HPDE6-E6E7 (cell line): ENCODE measurements at regions not wholly inside any gene's neighbourhood (a gene's known extent, or its start where the extent isn't known, plus 50 kb on each side); places are given as distances from the start of the nearest gene placed in this dataset.

Experiments used
- DNase-seq: peaks from one replicate; pipeline ENCODE4 v3.0.0; 2011; ENCODE audit warnings: missing footprints; ENCODE audit errors: extremely low spot score

GRCh38 chr3:187618722-187619121 lies 51.5 kb downstream of the SST start:
- no peak for DNase-seq

GRCh38 chr3:187617213-187617612 lies 53.0 kb downstream of the SST start:
- no peak for DNase-seq

- peak; percentile 23 for DNase-seq
These were observed 53.8 kb downstream of the SST start for GRCh38 chr3:187616307-187616972.

GRCh38 chr3:187615630-187616029 lies 54.6 kb downstream of the SST start:
- no peak for DNase-seq

DNA sequence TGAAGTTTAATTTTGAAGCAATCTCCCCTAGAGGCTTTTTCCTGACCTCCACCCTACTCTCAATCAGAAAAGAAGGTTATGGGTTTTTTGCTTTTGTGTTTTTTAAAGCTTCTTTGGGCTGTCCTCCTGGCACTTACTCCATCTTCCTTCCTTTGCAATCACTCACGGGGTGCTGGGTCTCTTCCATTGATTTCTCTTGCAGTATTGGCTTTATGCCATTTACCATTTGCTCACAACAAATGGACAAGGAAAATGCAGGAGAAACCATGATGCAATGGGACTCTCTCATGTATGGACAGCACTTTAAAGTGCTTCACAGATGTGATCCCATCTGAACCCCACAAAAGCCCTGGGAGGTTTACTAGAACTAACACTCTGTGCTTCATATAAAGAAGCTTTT lies 57.5 kb downstream of the SST start:
- DNase-seq = no peak

GRCh38 chr3:187610981-187611511 lies 59.1 kb downstream of the SST start:
- no peak for DNase-seq

GRCh38 chr3:187594272-187594671 lies 75.9 kb downstream of the SST start:
- DNase-seq = no peak

DNA sequence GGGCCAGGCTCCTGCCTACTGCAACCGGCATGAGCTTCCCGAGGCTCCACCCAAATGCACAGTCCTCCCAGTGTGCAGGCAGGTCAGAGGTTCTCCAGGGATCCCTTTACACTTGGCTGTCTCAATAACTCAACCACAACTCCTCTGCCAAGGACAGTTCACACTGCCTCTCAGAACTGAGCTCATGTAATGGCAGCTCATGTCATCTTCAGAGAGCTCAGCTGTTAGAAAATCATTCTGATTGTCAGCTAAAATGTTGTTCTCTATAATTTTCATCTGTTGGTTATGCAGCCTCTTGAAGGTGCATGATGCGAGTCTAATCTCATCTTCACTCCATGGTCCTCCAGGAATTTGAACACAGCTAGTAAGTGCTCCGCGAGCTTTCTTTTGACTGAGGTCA lies 76.7 kb downstream of the SST start:
- DNase-seq = no peak

DNA sequence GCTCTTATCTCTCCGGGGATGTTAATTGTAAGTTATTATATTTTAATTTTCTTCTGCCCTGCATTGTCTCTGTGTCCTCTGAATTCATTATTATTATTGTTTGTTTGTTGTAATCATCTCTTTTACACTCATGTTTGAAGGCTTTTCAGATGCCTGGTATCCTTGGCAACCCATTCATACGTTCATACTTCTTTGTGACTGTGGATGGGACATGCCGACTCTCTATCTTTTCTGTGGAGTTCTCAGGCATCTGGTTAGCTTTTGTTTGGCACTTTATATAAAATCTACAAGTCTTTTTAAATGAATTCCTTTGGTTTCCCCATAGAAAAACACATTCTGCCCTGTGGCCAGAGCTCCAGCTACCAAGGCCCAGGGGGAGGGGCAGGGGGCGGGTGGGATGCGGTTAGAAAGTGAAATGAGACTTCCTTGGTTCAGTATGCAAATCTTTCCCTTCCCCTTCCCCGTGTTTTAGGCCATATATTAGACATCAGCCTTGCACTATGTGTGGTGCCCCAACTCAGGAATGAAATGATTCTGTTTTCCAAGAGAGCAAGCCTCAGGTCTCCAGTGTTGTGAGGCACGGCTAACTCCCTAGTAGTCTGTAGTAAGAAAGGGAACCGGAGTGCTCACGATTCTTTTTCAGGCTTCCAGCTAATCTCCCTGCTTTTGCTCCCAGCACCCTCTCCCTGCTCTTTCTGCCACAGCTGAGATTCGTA lies 79.2 kb downstream of the SST start:
- DNase-seq = no peak

DNA sequence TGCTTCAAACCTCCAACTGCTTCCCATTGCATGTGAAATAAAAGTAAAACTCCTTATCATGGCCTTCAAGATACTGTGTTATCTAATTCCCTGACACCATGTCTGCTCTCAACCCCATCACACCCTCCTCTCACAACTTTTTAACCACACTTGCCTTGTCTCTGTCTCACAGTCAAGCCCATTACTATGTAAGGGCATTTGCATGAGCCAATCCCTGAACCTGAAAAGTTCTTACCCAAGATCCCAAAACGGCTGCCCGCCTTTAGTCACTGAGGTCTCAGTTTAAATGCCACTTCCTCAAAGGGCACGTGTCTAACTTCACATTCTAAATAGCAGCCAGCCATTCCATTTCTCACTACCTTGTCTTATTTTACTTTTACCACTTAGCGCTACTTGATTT lies 83.1 kb downstream of the SST start:
- no peak for DNase-seq

DNA sequence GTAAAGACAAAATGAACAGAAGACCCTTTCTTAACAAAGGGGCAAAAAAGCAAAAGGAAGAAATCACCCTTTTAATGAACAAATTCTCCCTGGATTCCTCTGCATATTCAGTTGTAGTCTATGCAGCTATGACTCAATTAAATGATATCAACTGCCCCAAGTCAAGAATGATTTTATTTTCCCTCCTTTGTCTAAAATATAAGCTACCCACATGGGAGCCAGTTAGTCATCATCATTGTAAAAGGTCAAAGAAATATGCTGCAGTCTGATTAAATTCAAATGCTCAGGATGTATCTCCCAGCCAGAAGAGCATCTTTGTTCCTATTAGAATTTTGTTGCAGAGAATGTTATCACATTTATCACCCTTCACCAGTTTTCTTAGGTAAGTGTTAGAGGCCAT lies 84.0 kb downstream of the SST start:
- no peak for DNase-seq

DNA sequence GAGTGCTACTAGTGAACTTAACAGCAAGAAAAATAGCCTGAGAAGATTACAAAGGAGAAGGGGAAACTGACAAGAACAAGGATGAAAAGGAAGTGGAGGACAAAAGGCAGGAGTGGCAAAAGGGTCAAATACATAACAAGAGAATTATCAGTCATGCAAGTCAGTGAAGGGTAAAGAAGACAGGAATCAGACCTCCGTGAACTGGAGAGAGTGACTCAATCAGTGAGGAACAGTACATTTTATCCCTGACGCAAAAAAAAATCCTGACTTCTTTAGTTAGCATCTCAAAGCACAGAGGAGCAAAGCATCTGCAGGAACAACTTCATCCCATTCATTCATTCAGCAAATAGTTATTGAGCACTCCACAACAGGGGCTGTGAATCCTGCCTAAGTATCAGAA lies 97.8 kb downstream of the SST start:
- no peak for DNase-seq

- DNase-seq = no peak
These were observed 98.5 kb downstream of the SST start for GRCh38 chr3:187571701-187572100.

DNA sequence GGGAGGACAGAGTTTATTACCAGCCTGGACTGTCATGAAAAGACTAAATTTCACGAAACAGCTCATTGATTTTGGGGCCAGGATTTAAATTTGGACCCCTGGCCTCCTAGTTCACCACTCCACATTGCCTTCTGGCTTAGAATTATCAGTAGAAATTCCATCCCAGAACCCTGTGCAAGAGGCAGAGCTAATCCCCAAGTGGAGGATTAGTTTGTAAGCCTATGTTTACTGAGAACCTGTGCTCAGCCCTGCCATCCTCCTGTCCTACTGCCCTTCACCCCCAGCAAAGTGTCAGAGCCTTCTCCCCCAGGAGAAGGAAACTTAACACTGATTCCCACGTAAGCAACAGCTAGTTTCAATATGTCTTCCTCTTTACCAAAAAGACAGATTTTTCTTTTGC lies 99.4 kb downstream of the SST start:
- DNase-seq = no peak

- no peak for DNase-seq
These were observed 102.0 kb downstream of the SST start for GRCh38 chr3:187568171-187568570.

DNA sequence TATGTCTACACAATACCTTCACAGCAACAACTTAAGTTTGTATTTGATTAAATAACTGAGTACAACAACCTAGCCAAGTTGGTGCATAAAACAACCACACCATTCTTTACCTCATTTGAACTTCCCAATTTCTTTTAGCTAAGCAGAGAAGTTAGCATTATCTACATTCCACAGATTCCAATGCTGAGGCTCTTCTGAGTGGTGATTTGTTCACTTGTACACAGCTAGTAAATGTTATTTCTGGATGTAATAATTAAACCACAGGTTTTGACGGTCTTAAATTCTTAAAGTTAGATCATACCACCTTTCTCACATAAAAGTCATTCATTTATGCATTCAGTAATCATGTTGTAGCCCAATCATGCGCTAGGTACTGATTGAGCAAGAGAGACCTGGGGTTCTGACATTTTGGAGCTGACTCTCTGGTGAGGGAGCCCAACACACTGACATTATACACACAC lies 102.5 kb downstream of the SST start:
- no peak for DNase-seq

GRCh38 chr3:187567021-187567420 lies 103.2 kb downstream of the SST start:
- DNase-seq = no peak

GRCh38 chr3:187565701-187566100 lies 104.5 kb downstream of the SST start:
- DNase-seq = no peak

- DNase-seq = no peak
These were observed 111.2 kb downstream of the SST start for GRCh38 chr3:187558990-187559389.

- DNase-seq = no peak
These were observed 118.8 kb downstream of the SST start for GRCh38 chr3:187551416-187551815.

- DNase-seq = no peak
These were observed 119.7 kb downstream of the SST start for GRCh38 chr3:187550446-187550845.

GRCh38 chr3:187545366-187545765 lies 124.8 kb downstream of the SST start:
- no peak for DNase-seq

DNA sequence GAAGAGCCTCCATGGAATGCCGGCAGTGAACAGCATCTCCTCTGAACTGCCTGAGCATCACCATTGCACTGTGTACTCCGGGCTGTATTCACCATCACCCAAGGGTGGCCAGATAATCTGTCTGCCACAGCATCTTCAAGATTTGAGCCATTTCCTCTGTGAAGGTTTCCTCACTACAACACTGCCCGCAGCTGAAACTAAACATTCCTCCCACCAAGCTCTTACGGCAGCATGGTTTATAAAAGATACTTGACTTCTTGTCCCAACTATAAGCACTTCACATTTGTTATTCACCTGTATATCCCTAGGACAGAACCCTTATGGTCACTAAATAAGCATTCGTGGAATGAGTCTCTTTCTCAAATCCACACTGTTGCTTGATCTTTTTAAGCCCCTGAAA lies 125.9 kb downstream of the SST start:
- DNase-seq = no peak
